ENCODE measurements at regions not wholly inside any gene's neighbourhood (a gene's known extent, or its start where the extent isn't known, plus 50 kb on each side); places are given as distances from the start of the nearest gene placed in this dataset.
"Not testable (repeated sequence)": the region's sequence is repeated elsewhere in the genome, so short reads cannot be mapped to it uniquely, and the experiment has no call there.

DNA sequence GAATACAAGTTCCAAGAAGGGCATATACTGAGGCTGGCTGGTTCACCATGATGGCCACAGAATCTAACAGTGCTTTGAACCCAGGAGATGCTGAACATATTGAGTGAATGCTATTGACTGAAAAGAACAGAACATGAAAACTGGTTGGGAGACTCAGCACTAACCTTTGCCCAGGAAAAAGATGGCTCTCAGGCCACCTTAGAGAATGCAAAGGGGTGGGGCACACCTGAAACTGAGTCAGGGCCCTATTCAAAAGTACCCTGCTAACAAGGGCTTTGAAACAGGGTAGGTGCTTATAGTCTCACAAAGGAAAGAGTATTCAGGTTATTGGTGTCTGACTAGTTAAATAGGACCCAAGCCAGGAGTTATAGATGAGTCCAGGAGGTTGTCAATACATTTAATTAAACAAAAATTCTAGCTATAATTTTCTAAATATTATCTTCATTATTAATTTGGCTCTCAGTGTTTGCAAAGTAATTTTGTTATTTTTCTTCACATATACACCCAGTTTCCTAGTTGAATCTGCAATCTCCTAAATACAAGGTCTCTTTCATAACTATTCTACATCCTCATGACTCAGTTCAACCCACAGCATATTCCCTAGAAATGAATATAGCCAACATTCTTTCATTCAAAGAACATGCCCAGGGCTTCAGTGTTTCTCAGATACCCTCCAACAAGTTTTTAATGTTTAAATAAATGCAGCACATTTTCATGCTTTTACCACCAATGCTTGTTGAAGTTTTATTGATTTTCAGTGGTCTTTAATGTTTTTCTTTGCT lies 144.2 kb upstream of the RAPGEF2 start:
- DNase-seq (ENCODE audit: low spot score), result no peak

DNA sequence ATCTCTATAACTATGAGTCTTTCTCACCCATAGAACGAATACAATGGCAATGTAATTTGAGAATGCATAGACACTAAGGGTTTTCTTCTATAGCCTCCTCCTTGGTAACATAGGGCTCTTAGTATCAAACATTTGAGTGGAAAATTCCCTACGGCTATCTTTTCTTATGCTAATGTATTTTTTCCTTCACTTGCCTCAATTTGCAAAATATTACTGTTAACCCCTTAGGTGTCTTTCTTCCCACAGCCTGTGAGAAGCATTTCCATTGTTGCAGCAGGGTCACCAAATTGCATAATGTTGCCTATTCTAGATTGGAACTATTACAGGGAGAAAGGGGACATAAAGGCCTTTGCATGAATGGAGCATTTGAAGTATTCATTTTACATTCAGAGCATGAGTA lies 140.5 kb upstream of the RAPGEF2 start:
- DNase-seq (ENCODE audit: low spot score), result no peak

DNA sequence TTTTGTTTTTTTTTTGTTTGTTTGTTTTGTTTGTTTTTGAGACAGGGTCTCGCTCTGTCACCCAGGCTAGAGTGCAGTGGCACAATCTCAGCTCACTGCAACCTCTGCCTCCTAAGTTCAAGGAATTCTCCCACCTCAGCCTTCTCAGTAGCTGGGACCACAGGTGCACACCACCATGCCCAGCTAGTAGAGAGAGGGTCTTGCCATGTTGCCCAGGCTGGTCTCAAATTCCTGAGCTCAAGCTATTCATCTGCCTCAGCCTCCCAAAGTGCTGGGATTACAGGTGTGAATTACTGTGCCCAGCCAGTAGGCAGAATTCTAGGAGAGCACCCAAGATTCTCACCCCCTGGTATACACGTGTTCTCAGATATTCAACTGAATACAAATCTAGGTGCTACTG lies 139.6 kb upstream of the RAPGEF2 start:
- not testable (repeated sequence) for DNase-seq (ENCODE audit: low spot score)

DNA sequence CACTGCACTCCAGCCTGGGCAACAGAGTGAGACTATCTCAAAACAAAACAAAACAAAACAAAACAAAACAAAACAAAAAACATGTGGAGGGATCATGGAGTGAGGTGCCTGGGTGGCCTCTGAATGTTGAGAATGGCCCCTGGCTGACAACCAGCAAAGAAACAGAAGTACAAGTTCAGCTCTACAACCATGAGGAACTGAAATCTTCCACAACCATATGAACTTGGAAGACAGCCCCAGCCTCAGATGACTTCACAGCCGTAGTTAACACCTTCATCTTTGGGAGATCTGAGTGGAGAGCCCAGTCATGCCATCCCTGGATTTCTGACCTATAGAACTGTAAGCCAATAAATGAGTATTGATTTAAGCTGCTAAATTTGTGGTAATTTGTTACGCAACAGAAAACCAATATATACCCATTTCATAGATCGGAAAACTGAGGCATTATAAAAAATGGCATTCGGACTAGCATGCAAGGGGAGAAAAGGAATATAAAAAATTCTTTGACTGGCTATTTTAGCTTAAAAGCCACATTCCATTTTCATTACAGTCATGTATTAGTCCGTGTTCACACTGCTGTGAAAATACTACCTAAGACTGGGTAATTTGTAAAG lies 138.7 kb upstream of the RAPGEF2 start:
- no peak for DNase-seq (ENCODE audit: low spot score)

DNA sequence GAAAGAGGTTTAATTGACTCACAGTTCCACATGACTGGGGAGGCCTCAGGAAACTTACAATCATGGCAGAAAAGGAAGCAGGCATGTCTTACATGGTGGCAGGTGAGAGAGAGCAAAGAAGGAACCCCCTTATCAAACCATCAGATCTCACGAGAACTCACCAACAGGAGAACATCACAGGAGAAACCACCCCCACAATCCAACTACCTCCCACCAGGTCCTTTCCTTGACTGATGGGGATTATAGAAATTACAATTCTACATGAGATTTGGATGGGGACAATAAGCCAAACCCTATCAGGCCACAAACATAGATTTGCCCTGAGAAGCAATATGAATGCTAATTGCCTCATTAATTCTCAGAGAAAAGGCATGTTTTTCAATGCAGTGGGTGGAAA lies 138.2 kb upstream of the RAPGEF2 start:
- DNase-seq (ENCODE audit: low spot score), result no peak

DNA sequence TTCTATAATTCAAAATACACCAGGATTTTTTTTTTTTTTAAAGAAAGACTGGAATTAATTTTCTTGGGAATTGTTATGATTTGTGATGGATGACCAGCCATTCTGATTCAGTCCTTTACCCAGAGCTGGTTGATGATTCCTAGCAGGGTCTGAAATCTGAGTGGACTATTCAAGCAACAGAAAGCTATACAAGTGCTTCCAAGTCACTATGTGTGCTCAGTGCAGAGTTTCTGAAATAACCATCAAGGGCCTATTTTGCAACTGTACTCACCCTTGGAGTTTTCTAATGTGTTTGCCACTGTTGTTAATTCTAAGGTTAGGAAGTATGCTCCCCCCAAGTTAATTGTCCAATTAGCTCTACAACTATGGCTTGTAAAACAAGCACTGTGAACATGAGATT lies 137.7 kb upstream of the RAPGEF2 start:
- DNase-seq (ENCODE audit: low spot score), result no peak

DNA sequence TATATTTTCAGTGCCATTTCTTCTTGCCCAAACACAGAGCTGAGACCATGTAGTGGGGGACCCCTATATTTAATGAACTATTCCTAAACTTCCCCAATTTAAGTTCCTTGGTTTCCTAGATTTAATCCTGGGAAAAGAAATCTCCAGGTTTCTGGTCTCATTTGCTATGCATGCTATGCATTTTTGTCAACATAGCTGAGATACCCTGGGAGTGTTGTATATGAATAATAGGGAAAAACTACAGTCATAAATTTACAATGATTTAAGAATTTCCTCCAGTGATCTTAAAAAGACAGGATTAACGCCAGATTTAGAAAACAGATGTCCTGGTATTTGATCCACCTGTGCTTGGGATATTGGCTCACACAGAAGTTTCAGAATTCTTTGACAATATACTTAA lies 136.8 kb upstream of the RAPGEF2 start:
- DNase-seq (ENCODE audit: low spot score), result no peak

DNA sequence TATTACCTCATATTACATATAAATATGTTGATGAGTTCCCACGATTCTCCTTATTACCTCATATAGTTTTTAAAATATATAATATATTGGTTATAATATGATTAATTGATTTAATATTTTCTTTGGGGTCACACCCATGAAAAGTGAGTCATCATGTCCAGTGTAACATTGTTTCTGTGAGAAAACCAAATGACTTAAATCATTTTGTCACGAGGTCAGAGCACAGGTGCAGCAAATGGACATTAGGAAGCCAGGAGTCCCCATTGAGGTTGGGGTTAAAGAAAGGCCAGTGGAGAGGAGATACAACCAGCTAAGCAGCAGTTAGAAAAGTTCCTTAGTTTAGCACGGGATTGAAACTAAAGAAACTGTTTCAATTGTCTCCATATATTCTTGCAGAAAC lies 133.9 kb upstream of the RAPGEF2 start:
- no peak for DNase-seq (ENCODE audit: low spot score)

DNA sequence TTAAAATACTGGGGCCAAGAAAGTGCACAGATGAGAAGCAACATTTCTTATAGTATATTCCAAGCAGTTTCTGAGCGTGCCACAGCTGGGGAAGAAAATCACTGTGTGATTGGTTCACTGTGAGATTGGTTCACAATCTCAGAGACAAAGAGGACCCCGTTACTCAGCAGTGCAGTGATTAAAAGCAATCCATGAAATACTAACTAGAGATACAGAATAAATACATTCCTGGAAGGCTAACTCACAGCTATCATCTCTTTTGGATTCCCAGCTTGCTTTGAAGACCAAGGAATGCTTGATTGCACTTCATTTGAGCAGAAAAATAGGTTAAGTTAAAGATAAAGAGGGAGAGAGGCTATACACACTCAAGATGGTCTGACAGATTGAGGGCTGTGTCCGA lies 132.1 kb upstream of the RAPGEF2 start:
- DNase-seq (ENCODE audit: low spot score), result no peak

DNA sequence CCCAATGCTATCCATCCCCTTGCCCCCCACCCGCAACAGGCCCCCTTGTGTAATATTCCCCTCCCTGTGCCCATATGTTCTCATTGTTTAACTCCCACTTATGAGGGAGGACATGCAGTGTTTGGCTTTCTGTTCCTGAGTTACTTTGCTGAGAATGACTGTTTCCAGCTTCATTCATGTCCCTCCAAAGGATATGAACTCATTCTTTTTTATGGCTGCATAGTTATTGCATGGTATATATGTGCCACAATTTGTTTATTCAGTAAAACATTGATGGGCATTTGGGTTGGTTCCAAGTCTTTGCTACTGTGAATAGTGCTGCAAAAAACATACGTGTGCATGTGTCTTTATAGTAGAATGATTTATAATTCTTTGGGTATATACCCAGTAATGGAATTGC lies 128.4 kb upstream of the RAPGEF2 start:
- DNase-seq (ENCODE audit: low spot score), result not testable (repeated sequence)

DNA sequence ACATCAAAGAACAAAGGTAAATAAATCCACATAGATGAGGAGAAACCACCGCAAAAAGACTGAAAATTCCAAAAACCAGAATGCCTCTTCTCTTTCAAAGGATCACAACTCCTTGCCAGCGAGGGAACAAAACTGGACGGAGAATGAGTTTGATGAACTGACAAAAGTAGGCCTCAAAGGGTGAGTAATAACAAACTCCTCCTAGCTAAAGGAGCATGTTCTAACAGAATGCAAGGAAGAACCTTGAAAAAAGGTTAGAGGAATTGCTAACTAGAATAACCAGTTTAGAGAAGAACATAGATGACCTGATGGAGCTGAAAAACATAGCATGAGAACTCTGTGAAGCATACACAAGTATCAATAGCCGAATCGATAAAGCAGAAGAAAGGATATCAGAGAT lies 122.2 kb upstream of the RAPGEF2 start:
- not testable (repeated sequence) for DNase-seq (ENCODE audit: low spot score)

DNA sequence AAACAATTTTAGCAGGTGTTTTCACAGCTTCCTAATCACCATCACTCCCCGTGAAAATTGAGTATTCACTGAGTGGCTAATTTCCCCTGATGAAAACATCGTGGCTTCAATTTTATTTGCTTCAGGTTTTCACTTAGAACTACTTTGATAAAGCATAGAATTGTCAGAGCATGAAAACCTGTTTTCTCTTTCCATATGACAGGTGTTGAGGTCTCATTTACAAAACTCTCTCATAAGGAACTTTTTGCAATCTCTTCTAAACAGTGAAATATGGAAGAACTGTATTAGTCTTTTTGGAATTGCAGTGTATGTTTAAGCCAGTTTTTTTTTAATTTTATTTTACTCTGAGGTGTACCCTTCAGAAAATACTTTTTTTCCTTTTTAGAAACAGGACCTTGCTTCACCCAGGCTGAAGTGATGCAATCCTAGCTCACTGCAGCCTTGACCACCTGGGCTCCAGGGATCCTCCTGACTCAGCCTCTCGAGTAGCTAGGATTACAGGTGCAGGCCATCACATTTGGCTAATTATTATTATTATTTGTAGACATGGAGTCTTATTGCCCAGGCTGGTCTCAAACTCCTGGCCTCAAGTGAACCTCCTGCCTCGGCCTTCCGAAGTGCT lies 111.2 kb upstream of the RAPGEF2 start:
- DNase-seq (ENCODE audit: low spot score), result no peak

DNA sequence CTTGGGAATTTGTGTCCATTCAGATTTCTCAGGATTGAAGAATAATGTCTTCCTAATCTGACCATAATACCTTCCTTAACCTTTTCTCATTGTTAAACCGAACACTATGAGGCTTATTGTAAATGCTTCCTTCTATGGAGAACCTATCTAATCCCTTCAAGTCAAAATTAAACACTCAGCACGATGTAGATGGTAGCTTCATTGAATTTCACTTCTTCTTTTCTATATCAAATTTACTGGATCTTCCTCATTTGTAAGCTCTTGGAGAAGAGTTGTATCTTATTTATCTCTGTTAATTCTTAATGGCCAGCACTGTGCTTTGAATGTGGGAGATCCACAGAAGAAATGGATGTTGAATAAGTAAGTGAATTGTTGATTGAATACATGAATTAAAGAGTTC lies 109.0 kb upstream of the RAPGEF2 start:
- DNase-seq (ENCODE audit: low spot score), result no peak

DNA sequence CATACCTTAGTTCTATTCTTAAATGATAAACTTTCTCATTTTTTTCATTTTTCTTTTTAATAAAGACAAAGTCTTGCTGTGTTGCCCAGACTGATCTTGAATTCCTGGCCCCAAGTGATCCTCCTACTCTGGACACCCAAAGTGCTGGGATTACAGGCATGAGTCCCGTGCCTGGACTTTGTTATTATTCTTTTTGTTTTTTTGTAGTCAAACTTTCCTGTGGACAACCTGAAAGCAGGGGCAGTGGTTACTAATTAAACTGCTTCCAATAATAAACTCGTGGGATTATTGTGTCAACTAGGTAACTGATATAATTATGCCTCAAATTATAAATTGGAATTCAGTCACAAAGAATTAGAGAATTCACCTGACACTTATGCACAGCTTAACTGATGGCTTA lies 107.8 kb upstream of the RAPGEF2 start:
- DNase-seq (ENCODE audit: low spot score), result no peak

DNA sequence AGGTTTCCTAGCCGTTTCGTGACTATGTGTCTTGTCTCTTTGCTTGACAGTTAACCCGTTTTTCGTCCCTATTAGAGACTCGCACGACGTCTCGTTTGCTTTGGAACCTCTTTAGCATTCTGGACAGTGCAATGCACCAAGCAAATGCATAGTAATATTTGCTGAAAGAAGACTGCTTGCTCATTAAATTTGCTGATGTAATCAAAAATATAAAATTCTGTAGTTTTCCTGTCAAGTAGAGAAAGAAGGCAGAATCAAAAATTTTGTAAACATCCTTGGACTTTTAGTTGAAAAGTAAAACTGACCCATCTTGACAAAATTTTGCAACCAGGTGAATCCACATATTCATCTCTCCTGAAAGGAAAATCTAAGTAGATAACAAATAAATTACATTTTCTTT lies 106.9 kb upstream of the RAPGEF2 start:
- DNase-seq (ENCODE audit: low spot score), result no peak

DNA sequence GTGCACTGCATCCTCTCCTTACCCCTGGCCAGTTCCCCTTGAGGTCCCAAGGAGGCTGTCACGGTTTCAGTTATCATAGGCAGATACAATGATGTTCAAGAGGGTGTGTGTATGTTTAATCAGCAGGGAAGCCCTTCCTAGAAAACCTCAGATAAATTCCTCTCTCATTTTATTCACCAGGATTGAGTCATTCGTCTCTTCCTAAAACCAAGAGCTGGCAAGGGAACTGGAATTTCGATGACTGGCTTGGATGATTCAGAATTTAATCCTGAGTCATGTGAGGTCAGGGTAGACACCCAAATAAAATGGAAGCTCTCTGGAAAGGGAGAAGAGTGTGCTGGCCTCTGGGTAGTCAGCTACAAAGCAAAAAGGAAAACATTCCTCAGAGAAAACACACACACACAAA lies 106.2 kb upstream of the RAPGEF2 start:
- DNase-seq (ENCODE audit: low spot score), result peak; percentile 72

DNA sequence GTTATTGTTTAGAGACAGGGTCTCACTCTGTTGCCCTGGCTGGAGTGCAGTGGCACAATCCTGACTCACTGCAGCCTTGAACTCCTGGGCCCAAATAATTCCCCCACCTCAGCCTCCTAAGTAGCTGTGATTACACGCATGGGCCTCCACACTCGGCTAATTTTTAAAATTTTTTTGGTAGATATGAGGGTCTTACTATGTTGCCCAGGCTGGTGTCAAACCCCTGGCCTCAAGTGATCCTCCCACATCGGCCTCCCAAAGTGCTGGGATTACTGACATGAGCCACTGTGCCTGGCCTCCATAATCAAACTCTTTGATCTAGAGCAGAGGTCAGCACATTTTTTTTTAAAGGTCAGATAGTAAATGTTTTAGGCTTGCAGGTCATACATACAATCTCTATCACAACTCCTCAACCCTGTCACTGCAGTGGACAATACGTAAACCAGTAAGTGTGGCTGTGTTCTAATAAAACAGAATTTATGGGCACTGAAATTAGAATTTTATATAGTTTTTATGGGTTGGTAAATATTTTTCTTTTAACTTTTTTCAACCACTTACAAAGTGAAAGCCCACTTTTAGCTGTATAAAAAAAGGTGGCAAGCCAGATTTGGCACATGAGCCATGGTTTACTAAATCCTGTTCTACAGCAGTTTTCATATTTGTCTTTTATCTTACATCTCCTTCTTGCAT lies 105.1 kb upstream of the RAPGEF2 start:
- no peak for DNase-seq (ENCODE audit: low spot score)

DNA sequence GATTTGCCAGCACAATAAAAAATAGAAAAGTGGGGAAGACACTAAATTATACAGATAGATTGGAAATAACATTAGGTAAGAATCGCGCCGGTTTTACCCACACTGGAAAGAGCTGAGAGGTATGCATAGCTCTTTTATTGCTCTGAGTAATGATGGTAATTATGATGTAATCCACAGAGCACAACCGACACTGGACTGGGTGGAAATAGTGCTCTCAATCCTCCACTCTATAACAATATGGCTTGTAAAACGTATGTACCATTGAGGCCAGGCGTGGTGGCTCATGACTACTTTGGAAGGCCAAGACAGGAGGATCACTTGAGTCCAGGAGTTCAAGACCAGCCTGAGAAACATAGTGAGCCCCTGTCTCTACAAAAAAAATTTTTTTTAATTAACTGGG lies 104.3 kb upstream of the RAPGEF2 start:
- DNase-seq (ENCODE audit: low spot score), result no peak

DNA sequence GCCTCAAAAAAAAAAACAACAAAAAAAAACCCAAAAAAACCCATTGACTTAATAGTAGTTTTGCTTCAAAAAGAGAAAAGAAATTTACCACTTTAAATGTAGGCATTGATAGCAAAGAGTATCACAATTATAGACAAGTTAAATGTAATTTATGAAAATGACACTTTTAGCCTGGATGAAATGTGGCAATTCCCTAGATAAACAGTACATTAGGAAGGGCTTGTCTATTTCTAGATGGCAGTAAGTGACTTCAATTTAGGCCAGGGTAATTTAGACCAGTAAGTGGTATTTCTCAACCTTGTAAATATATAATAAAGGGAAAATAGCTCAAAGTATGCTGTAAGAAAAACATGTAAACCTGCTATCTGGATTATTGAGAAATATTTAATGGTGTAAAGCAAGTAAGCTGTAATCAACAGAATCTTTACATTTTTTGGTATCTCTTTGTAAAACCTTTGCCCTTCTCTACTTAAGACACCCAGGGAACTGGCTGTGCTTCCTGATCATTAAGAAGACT lies 103.7 kb upstream of the RAPGEF2 start:
- DNase-seq (ENCODE audit: low spot score), result no peak

DNA sequence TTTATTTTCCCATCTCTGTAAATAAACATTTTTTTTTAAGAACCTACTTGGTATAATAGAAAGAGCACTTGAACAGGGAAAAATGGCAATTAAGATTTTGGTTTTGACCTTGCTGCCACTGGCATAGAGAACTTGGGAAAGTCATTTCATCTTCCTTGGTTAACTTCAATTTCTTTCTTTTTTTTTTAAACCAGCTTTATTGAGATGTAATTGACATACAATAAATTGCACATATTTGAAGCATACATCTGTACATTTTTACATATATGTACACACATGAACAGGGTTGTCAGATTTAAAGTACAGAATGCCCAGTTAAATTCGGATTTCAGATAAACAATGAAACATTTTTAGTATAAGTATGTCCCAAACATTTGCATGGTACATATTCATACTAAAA lies 103.0 kb upstream of the RAPGEF2 start:
- DNase-seq (ENCODE audit: low spot score), result no peak

DNA sequence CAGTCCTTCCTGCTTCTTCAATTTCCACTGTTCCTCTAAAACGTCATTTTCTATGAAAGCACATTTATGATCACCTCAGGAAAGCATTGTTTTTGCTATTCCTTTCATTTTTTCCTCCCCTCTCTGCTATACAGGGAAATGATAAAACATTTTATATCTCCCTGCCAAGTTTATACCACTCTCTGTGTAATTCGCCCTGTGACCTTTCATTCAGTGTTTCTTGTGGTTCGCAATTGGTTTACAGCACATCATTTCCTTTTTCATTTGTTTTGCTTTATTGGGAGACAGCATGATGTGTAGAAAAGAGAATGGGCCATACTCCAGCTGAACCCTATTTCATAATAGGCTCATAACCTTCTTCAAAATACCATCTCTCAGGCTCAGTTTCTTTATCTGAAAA lies 99.9 kb upstream of the RAPGEF2 start:
- DNase-seq (ENCODE audit: low spot score), result peak; percentile 17

DNA sequence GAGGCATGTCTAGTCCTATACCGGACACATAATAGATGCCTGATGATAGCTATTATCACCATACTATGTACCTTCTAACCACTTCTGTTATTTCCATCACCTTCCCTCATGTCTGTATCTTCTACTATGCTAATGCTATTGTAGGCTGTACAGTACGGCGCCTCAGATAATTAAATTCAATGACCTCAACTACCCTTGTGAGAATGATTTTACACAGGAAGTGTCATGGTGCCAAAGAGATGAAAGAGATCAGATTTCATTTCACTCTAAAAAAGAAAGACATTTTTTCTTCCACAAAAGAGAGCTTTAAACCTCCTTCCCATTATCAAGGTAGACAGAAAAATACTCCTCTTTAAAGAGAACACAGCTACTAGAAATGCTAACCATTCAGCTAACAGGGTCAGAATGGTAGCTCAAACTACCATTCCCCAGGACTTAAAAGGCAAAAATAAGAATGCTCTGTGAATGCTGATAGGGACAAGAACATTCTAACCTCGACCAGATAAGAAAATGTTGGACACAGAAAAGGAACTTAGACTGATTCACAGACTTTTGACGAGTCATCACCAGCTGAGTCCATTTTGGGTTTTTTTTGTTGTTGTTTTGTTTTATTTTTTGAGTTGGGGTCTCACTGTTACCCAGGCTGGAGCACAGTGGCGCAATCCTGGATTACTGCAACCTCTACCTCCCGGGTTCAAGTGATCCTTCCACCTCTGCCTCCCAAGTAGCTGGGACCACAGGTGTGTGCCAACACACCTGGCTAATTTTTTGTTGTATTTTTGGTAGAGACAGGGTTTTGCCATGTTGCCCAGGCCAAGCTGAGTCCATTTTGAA lies 99.2 kb upstream of the RAPGEF2 start:
- no peak for DNase-seq (ENCODE audit: low spot score)
